Left cardiac atrium (tissue), 4 donors: ENCODE measurements at regions not wholly inside any gene's neighbourhood (a gene's known extent, or its start where the extent isn't known, plus 50 kb on each side); places are given as distances from the start of the nearest gene placed in this dataset.
"Not testable (repeated sequence)": the region's sequence is repeated elsewhere in the genome, so short reads cannot be mapped to it uniquely, and the experiment has no call there.

ENCODE experiments used
- ATAC-seq, 2 donors: fragments of 200-7000 bp; cut with Tn5 transposase; one replicate each; pipeline ENCODE4 v1.9.1; 2020; ENCODE audit warnings: mild to moderate bottlenecking in 2 of 2, moderate library complexity in 2 of 2
- DNase-seq: peaks from one replicate; pipeline ENCODE4 v3.0.0-alpha.2; 2020
- intact Hi-C, 2 donors: fragments of 100-400 bp; cut with DNase I; formaldehyde crosslinking; loops; one replicate each; pipeline versions ENCODE4 v1.14.1 to v1.15.1; 2022 to 2023
- donor health status: DM: no; HTN: yes; CAD: no.
- donor health status: DM: no; HTN: yes; CAD: no; lungs with severe emphysema.
- donor health status: DM: yes; HTN: yes; CAD: no.
- donor health status: Dilated cardiomyopathy.

GRCh38 chr3:148534089-148534988, 163.4 kb upstream of the AGTR1 start:
- DNase-seq = no peak
- intact Hi-C loops = no loop called here
- no peak for ATAC-seq

GRCh38 chr3:148535001-148535400, 162.7 kb upstream of the AGTR1 start:
- no peak for ATAC-seq

GRCh38 chr3:148540266-148540665, 157.4 kb upstream of the AGTR1 start:
- no peak for ATAC-seq
- intact Hi-C loops = no loop called here
- DNase-seq = no peak

More at GRCh38 chr3:148535001-148535400, 162.7 kb upstream of the AGTR1 start:
- no peak for DNase-seq
- intact Hi-C loops = no loop called here

- ATAC-seq (no peak), DNase-seq (no peak)
- intact Hi-C loops = no loop called here
These were observed 156.9 kb upstream of the AGTR1 start for GRCh38 chr3:148540851-148541250.

- DNase-seq = no peak
- intact Hi-C loops = no loop called here
- no peak for ATAC-seq
These were observed 150.7 kb upstream of the AGTR1 start for GRCh38 chr3:148546959-148547358.

- intact Hi-C loops = no loop called here
- DNase-seq (no peak), ATAC-seq (no peak)
These were observed 145.9 kb upstream of the AGTR1 start for GRCh38 chr3:148551767-148552260.

GRCh38 chr3:148554367-148554766, 143.3 kb upstream of the AGTR1 start:
- intact Hi-C loops = no loop called here
- no peak for DNase-seq
- ATAC-seq = no peak

GRCh38 chr3:148556664-148557063, 141.0 kb upstream of the AGTR1 start:
- no peak for ATAC-seq
- intact Hi-C loops = no loop called here
- no peak for DNase-seq

- DNase-seq, intact Hi-C loops, ATAC-seq: not testable (repeated sequence)
These were observed 120.1 kb upstream of the AGTR1 start for GRCh38 chr3:148577579-148577978.

GRCh38 chr3:148582126-148582525, 115.6 kb upstream of the AGTR1 start:
- DNase-seq = no peak
- intact Hi-C loops = no loop called here
- ATAC-seq = peak in 1 of 2 donors; percentile 80

GRCh38 chr3:148583793-148584192, 113.9 kb upstream of the AGTR1 start:
- intact Hi-C loops = no loop called here
- no peak for DNase-seq
- ATAC-seq = no peak

GRCh38 chr3:148584438-148584837, 113.3 kb upstream of the AGTR1 start:
- no peak for ATAC-seq
- intact Hi-C loops = no loop called here
- no peak for DNase-seq

GRCh38 chr3:148585671-148586379, 111.9 kb upstream of the AGTR1 start:
- intact Hi-C loops = no loop called here
- ATAC-seq = no peak
- no peak for DNase-seq

GRCh38 chr3:148588291-148588690, 109.4 kb upstream of the AGTR1 start:
- no peak for ATAC-seq
- intact Hi-C loops = no loop called here

GRCh38 chr3:148591525-148591924, 106.2 kb upstream of the AGTR1 start:
- no peak for ATAC-seq
- DNase-seq = no peak
- intact Hi-C loops = no loop called here

More at GRCh38 chr3:148588291-148588690, 109.4 kb upstream of the AGTR1 start:
- no peak for DNase-seq

- ATAC-seq (no peak), DNase-seq (no peak)
- intact Hi-C loops = no loop called here
These were observed 99.1 kb upstream of the AGTR1 start for GRCh38 chr3:148598619-148599018.

- no peak for ATAC-seq
- DNase-seq = no peak
- intact Hi-C loops = no loop called here
These were observed 98.2 kb upstream of the AGTR1 start for GRCh38 chr3:148599481-148599880.

GRCh38 chr3:148600440-148600839, 97.3 kb upstream of the AGTR1 start:
- ATAC-seq = no peak
- no peak for DNase-seq
- intact Hi-C loops = no loop called here

- ATAC-seq (no peak), DNase-seq (no peak)
- intact Hi-C loops = no loop called here
These were observed 96.6 kb upstream of the AGTR1 start for GRCh38 chr3:148600902-148601765.
